HG02970 (cell line): ENCODE measurements at regions not wholly inside any gene's neighbourhood (a gene's known extent, or its start where the extent isn't known, plus 50 kb on each side); places are given as distances from the start of the nearest gene placed in this dataset.
"Not testable (repeated sequence)": the region's sequence is repeated elsewhere in the genome, so short reads cannot be mapped to it uniquely, and the experiment has no call there.

ENCODE experiments used
- ATAC-seq: cut with Tn5 transposase; IDR thresholded peaks from one replicate; pipeline ENCODE4 v1.9.1; 2021; ENCODE audit warnings: mild to moderate bottlenecking, moderate library complexity, moderate number of reproducible peaks; ENCODE audit not compliant: unreplicated experiment, low FRiP score

GRCh38 chr5:93941897-93942296 is 200.5 kb upstream of the POU5F2 start:
- ATAC-seq, result no peak

- ATAC-seq, result not testable (repeated sequence)
Measured at GRCh38 chr5:93933269-93933668, 191.9 kb upstream of the POU5F2 start.

- ATAC-seq, result no peak
Measured at GRCh38 chr5:93930098-93930497, 188.7 kb upstream of the POU5F2 start.

- no peak for ATAC-seq
Measured at GRCh38 chr5:93929131-93929530, 187.7 kb upstream of the POU5F2 start.

- ATAC-seq, result no peak
Measured at GRCh38 chr5:93926831-93927620, 185.6 kb upstream of the POU5F2 start.

GRCh38 chr5:93925321-93925720 is 183.9 kb upstream of the POU5F2 start:
- ATAC-seq, result no peak

- ATAC-seq, result no peak
Measured at GRCh38 chr5:93924628-93925027, 183.2 kb upstream of the POU5F2 start.

- ATAC-seq, result no peak
Measured at GRCh38 chr5:93922551-93922950, 181.2 kb upstream of the POU5F2 start.

GRCh38 chr5:93921001-93921400 is 179.6 kb upstream of the POU5F2 start:
- no peak for ATAC-seq

- no peak for ATAC-seq
Measured at GRCh38 chr5:93916872-93917271, 175.5 kb upstream of the POU5F2 start.

GRCh38 chr5:93915142-93915553 is 173.7 kb upstream of the POU5F2 start:
- peak; percentile 64 for ATAC-seq

- ATAC-seq, result no peak
Measured at GRCh38 chr5:93911609-93912008, 170.2 kb upstream of the POU5F2 start.

- ATAC-seq, result no peak
Measured at GRCh38 chr5:93909356-93909755, 168.0 kb upstream of the POU5F2 start.

- ATAC-seq, result no peak
Measured at GRCh38 chr5:93904917-93905316, 163.5 kb upstream of the POU5F2 start.

GRCh38 chr5:93902288-93902687 is 160.9 kb upstream of the POU5F2 start:
- no peak for ATAC-seq

GRCh38 chr5:93899026-93899600 is 157.7 kb upstream of the POU5F2 start:
- ATAC-seq, result no peak

- no peak for ATAC-seq
Measured at GRCh38 chr5:93894601-93895354, 153.4 kb upstream of the POU5F2 start.

GRCh38 chr5:93893075-93893474 is 151.7 kb upstream of the POU5F2 start:
- no peak for ATAC-seq

GRCh38 chr5:93892481-93892880 is 151.1 kb upstream of the POU5F2 start:
- ATAC-seq, result no peak

GRCh38 chr5:93891491-93892480 is 150.4 kb upstream of the POU5F2 start:
- no peak for ATAC-seq
